ENCODE measurements at regions not wholly inside any gene's neighbourhood (a gene's known extent, or its start where the extent isn't known, plus 50 kb on each side); places are given as distances from the start of the nearest gene placed in this dataset.

GRCh38 chr2:18721038-18721922, 131.9 kb upstream of the NT5C1B start:
- Histone ChIP-seq H3K79me2 (ENCODE audit: control insufficient read depth, low read length) (no peaks in the 10 kb centered on the region), H3K27ac (ENCODE audit: low read depth, low read length) (no peak overlapping the region), H3K4me2 (ENCODE audit: low read length) (no peak overlapping the region), H3K9me2 (replicated peaks; ENCODE audit: control insufficient read depth, low read length) (no peaks in the 10 kb centered on the region), H3K4me1 (ENCODE audit: control insufficient read depth, low read length) (no peaks in the 10 kb centered on the region), H3K36me3 (ENCODE audit: control insufficient read depth, low read length) (no peaks in the 10 kb centered on the region), H3K27me3 (ENCODE audit: control insufficient read depth, low read length) (no peaks in the 10 kb centered on the region), H3K9me3 (ENCODE audit: control insufficient read depth, insufficient read depth, low read length) (no peaks in the 10 kb centered on the region), H3F3A (ENCODE audit: control insufficient read depth, insufficient read depth) (no peaks in the 10 kb centered on the region), H3K4me3 (ENCODE audit: low read length) (no peak overlapping the region), H4K20me1 (ENCODE audit: control insufficient read depth, insufficient read depth, low read depth, low read length) (no peaks in the 10 kb centered on the region)
- no peak for TF ChIP-seq EZH2phosphoT487 (IDR thresholded peaks at IDR 0.05; ENCODE audit: borderline replicate concordance, low read length)
- no peak for TF ChIP-seq CTCF (IDR thresholded peaks at IDR 0.05; ENCODE audit: low read depth, low read length, poor library complexity, severe bottlenecking)

GRCh38 chr2:18719978-18720775, 130.8 kb upstream of the NT5C1B start:
- no peak for TF ChIP-seq CTCF (IDR thresholded peaks at IDR 0.05; ENCODE audit: low read depth, low read length, poor library complexity, severe bottlenecking)
- no peak for TF ChIP-seq EZH2phosphoT487 (IDR thresholded peaks at IDR 0.05; ENCODE audit: borderline replicate concordance, low read length)
- no peaks in the 10 kb centered on the region for H4K20me1 ChIP-seq (ENCODE audit: control insufficient read depth, insufficient read depth, low read depth, low read length)
- no peaks in the 10 kb centered on the region for H3K4me1 ChIP-seq (ENCODE audit: control insufficient read depth, low read length)
- H3F3A ChIP-seq (ENCODE audit: control insufficient read depth, insufficient read depth) = no peaks in the 10 kb centered on the region
- H3K9me2 ChIP-seq (replicated peaks; ENCODE audit: control insufficient read depth, low read length) = no peaks in the 10 kb centered on the region
- H3K4me2 ChIP-seq (ENCODE audit: low read length) = no peak overlapping the region
- no peak overlapping the region for H3K27ac ChIP-seq (ENCODE audit: low read depth, low read length)
- H3K9me3 ChIP-seq (ENCODE audit: control insufficient read depth, insufficient read depth, low read length) = no peaks in the 10 kb centered on the region
- H3K4me3 ChIP-seq (ENCODE audit: low read length) = no peak overlapping the region
- no peaks in the 10 kb centered on the region for H3K36me3 ChIP-seq (ENCODE audit: control insufficient read depth, low read length)
- no peaks in the 10 kb centered on the region for H3K27me3 ChIP-seq (ENCODE audit: control insufficient read depth, low read length)
- H3K79me2 ChIP-seq (ENCODE audit: control insufficient read depth, low read length) = no peaks in the 10 kb centered on the region

- Histone ChIP-seq H3K79me2 (ENCODE audit: control insufficient read depth, low read length) (no peaks in the 10 kb centered on the region), H3K9me2 (replicated peaks; ENCODE audit: control insufficient read depth, low read length) (no peaks in the 10 kb centered on the region), H3K36me3 (ENCODE audit: control insufficient read depth, low read length) (no peaks in the 10 kb centered on the region), H3K4me3 (ENCODE audit: low read length) (no peak overlapping the region), H3K27ac (ENCODE audit: low read depth, low read length) (no peak overlapping the region), H3K27me3 (ENCODE audit: control insufficient read depth, low read length) (no peaks in the 10 kb centered on the region), H3K4me1 (ENCODE audit: control insufficient read depth, low read length) (no peaks in the 10 kb centered on the region), H3F3A (ENCODE audit: control insufficient read depth, insufficient read depth) (no peaks in the 10 kb centered on the region), H4K20me1 (ENCODE audit: control insufficient read depth, insufficient read depth, low read depth, low read length) (no peaks in the 10 kb centered on the region), H3K9me3 (ENCODE audit: control insufficient read depth, insufficient read depth, low read length) (no peaks in the 10 kb centered on the region), H3K4me2 (ENCODE audit: low read length) (no peak overlapping the region)
- TF ChIP-seq CTCF (IDR thresholded peaks at IDR 0.05; ENCODE audit: low read depth, low read length, poor library complexity, severe bottlenecking) (no peak), EZH2phosphoT487 (IDR thresholded peaks at IDR 0.05; ENCODE audit: borderline replicate concordance, low read length) (no peak)
These were observed 118.9 kb upstream of the NT5C1B start for GRCh38 chr2:18708203-18708715.

Measured in DOHH2 (cell line).